Nephron progenitor cell (in vitro differentiated cells): ENCODE measurements at regions not wholly inside any gene's neighbourhood (a gene's known extent, or its start where the extent isn't known, plus 50 kb on each side); places are given as distances from the start of the nearest gene placed in this dataset.
A peak's percentile ranks its signal among the peaks of the same experiment; 100 is the strongest.

Experiments
- DNase-seq: peaks from one replicate; pipeline ENCODE4 v3.0.0; 2021
- H3K27ac Mint-ChIP-seq: 2 replicates; pipeline ENCODE4 v1.8.0; 2021; ENCODE audit warnings: mild to moderate bottlenecking, moderate library complexity, mixed read lengths
- H3K27me3 Mint-ChIP-seq: 2 replicates; pipeline ENCODE4 v1.8.0; 2021; ENCODE audit warnings: mild to moderate bottlenecking, low read depth, mixed read lengths; ENCODE audit not compliant: poor library complexity
- H3K36me3 Mint-ChIP-seq: 2 replicates; pipeline ENCODE4 v1.8.0; 2021; ENCODE audit warnings: low read depth, mixed read lengths
- H3K4me1 Mint-ChIP-seq: 2 replicates; pipeline ENCODE4 v1.8.0; 2021; ENCODE audit warnings: mixed read lengths
- H3K4me3 Mint-ChIP-seq: 2 replicates; pipeline ENCODE4 v1.8.0; 2021; ENCODE audit warnings: mild to moderate bottlenecking, moderate library complexity, mixed read lengths
- H3K9me3 Mint-ChIP-seq: 2 replicates; pipeline ENCODE4 v1.8.0; 2021; ENCODE audit warnings: mild to moderate bottlenecking, moderate library complexity, mixed read lengths
- TF ChIP-seq, protein P1 (sequence below): fragments of 200-600 bp; sonication (generic); IDR thresholded peaks from 2 replicates; pipeline ENCODE4 v1.5.0; 2021; ENCODE audit warnings: antibody characterized with exemption

DNA sequence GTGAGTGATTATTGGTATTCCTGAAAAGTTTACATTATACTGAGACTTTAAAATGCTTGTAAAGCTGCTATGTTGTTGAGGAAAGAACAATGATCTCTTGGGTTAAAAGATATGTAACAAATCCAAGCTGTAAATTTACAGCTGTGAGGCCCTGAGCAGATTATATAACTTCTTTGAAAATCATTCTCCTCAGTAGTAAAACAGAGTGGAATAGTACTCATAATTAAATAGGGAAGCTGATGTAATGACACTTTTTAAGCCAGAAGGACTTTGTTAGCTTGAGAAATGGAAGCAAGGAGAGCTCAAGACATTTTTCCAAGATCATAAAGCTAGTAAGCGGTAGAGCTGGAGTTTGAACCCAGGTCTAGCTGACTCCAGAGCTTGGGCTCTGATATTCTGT, 363.9 kb downstream of the TMEM135 start:
- Mint-ChIP-seq H3K36me3 (no peaks in the 10 kb centered on the region), H3K27ac (peak overlapping the region; percentile 40), H3K9me3 (no peaks in the 10 kb centered on the region), H3K4me3 (no peak overlapping the region), H3K4me1 (no peaks in the 10 kb centered on the region), H3K27me3 (no peaks in the 10 kb centered on the region)
- no peak for DNase-seq
- TF ChIP-seq, protein P1, sequence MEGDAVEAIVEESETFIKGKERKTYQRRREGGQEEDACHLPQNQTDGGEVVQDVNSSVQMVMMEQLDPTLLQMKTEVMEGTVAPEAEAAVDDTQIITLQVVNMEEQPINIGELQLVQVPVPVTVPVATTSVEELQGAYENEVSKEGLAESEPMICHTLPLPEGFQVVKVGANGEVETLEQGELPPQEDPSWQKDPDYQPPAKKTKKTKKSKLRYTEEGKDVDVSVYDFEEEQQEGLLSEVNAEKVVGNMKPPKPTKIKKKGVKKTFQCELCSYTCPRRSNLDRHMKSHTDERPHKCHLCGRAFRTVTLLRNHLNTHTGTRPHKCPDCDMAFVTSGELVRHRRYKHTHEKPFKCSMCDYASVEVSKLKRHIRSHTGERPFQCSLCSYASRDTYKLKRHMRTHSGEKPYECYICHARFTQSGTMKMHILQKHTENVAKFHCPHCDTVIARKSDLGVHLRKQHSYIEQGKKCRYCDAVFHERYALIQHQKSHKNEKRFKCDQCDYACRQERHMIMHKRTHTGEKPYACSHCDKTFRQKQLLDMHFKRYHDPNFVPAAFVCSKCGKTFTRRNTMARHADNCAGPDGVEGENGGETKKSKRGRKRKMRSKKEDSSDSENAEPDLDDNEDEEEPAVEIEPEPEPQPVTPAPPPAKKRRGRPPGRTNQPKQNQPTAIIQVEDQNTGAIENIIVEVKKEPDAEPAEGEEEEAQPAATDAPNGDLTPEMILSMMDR, result no peak

DNA sequence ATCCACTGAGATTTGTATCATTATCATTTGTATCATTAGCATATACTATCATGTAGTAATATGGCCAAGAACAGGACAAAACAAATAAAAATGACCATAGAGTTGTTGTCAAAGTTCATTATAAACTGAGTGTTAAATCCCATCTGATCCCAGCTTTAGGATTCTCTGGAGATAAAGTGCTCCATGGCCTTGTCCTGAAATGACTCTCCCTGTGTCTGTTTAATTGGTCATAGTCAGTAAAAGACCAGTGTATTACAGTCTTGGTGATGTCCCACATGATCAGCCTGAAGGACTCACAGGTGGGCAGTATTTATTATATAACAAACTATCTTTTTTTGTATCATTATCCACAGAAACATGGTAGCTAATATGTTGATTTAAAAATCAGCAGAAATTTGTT, 361.6 kb downstream of the TMEM135 start:
- Mint-ChIP-seq H3K9me3 (no peaks in the 10 kb centered on the region), H3K27ac (no peak overlapping the region), H3K27me3 (no peaks in the 10 kb centered on the region), H3K4me3 (no peak overlapping the region), H3K4me1 (no peaks in the 10 kb centered on the region), H3K36me3 (no peaks in the 10 kb centered on the region)
- TF ChIP-seq, protein P1, result no peak
- no peak for DNase-seq

DNA sequence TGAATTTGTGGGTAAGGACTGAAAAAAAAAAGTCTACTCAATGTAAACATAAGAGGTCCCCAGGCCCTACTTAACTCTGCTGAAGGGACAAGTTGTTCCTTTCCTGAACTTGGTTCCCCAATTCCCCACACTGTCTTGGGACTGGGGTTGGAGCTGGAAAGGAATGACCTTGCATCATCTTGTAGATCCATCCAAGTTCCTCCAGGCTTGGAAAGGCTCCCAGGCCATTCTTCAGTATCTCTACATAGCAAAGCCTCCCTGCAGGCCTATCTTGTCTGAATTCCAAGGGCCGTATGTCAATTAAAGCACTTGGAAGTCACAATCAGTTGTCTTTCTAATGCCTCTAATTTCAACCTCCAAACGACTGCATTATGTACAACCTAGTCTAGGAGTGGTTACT, 361.2 kb downstream of the TMEM135 start:
- TF ChIP-seq, protein P1, result no peak
- DNase-seq, result no peak
- Mint-ChIP-seq H3K4me3 (no peak overlapping the region), H3K36me3 (no peaks in the 10 kb centered on the region), H3K9me3 (no peaks in the 10 kb centered on the region), H3K27ac (no peak overlapping the region), H3K4me1 (no peaks in the 10 kb centered on the region), H3K27me3 (no peaks in the 10 kb centered on the region)

DNA sequence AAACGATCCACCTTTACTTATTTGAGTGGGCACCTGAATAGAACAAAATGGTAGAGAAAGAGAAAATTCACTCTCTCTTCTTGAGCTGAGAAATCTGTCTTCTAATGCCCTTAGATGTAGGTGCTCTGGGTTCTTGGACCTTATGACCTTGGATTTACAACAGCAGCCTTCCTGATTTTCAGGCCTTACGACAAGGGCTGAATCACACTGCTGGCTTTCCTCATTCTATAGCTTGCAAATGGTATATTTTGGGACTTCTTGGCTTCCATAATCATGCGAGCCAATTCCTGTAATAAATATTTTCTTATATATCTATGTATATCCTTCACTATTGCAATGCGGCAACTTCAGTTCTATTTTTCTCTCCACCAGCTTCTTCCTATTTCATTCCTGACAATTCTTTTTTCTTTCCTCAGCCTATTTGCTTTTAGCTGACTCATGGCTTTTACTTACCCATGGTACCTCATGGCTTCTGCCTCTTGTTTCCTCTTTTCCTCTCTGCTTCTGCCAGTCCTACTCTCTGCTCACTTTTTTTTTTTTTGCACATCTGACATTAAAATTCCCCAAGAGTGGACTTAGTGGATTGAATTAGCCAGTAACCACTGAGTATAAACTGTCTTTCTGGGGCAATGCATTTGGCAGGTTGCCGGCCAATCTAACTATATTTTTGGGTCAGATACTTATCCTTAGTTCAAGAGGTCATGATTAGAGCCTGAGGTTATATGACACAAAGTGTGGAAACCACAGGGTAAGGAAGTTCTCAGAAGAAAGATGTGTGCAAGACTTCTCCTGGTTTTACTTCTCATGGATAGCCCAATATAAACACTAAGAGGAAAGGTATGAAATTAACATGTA, 359.5 kb downstream of the TMEM135 start:
- H3K27ac Mint-ChIP-seq, result peak overlapping the region; percentile 24
- no peaks in the 10 kb centered on the region for H3K27me3 Mint-ChIP-seq
- no peaks in the 10 kb centered on the region for H3K4me1 Mint-ChIP-seq
- H3K36me3 Mint-ChIP-seq, result no peaks in the 10 kb centered on the region
- TF ChIP-seq, protein P1, result no peak
- no peaks in the 10 kb centered on the region for H3K9me3 Mint-ChIP-seq
- H3K4me3 Mint-ChIP-seq, result no peak overlapping the region
- DNase-seq, result no peak

DNA sequence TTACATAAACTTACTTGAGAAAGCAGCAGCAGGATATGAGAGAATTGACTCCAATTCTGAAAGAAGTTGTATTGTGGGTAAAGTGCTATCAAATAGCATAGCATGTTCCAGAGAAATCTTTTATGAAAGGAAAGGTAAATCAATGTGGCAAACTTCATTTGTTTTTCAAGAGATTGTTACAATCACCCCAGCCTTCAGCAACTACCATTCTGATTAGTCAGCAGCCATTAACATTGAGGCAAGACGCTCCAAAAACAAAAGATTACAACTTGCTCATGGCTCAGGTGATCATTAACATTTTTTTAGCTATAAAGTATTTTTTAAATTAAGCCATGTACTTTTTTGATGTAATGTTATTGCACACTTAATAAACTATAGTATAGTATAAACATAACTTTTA, 357.2 kb downstream of the TMEM135 start:
- no peaks in the 10 kb centered on the region for H3K4me1 Mint-ChIP-seq
- H3K4me3 Mint-ChIP-seq, result no peak overlapping the region
- H3K36me3 Mint-ChIP-seq, result no peaks in the 10 kb centered on the region
- H3K9me3 Mint-ChIP-seq, result no peaks in the 10 kb centered on the region
- TF ChIP-seq, protein P1, result no peak
- DNase-seq, result no peak
- no peaks in the 10 kb centered on the region for H3K27me3 Mint-ChIP-seq
- H3K27ac Mint-ChIP-seq, result no peak overlapping the region

GRCh38 chr11:87392665-87393064, 354.9 kb downstream of the TMEM135 start:
- Mint-ChIP-seq H3K4me3 (no peak overlapping the region), H3K27me3 (no peaks in the 10 kb centered on the region), H3K9me3 (peaks cover 11% of the 10 kb centered on the region), H3K36me3 (no peaks in the 10 kb centered on the region), H3K27ac (no peak overlapping the region), H3K4me1 (no peaks in the 10 kb centered on the region)
- DNase-seq, result no peak
- TF ChIP-seq, protein P1, result no peak
